ENCODE measurements at regions not wholly inside any gene's neighbourhood (a gene's known extent, or its start where the extent isn't known, plus 50 kb on each side); places are given as distances from the start of the nearest gene placed in this dataset.

DNA sequence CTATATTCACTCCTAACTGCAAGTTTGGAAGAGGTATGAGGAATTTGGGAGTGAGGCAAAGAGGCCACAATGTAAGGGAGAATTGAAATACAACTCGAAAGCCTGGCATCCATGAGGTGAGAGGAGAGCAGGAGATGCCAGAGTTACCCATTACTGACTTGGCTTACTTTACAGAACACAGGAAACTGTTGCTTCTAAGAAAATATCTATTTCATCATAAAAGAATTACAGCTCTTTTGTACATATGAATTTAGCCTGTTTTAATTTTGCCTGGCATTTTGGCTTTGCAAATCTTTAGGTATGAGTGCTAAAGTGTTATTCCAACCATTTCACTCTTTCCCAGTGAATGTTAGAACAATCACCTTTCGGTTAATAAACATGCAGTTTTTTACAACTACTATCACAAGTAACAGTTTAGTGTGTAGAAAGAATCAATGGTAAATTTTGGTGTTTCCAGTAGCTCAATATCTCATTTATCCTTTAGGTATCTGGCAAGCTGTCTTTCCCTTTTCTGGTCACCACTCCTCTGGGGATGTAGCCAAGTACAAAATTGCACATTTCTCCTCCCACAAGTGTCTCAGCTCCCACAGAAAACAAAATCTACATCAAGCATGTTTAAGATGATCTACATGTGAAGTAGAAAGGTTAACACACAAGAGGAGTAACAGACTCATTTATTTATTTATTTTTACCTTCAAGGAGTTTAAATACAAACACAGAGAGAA lies 196.6 kb upstream of the DCN start:
- no peak for DNase-seq

DNA sequence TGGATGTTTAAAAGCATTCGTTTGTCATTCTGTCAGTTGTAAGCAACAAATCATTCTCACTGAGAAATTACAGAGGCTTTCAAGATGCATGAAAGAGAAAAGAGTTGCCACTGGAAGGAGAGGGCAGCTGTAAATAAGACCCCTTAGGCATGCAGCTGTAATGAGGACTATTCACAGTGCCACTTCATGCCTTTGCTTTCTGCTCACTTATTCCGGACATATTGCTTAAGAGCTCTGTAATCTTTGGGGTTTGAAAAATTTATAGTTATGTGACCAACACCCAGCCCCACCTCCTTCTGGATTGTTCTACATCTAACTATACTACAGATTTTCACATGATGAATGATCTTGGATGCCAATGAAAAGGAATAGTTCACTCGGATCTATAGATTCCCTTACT lies 194.8 kb upstream of the DCN start:
- no peak for DNase-seq

DNA sequence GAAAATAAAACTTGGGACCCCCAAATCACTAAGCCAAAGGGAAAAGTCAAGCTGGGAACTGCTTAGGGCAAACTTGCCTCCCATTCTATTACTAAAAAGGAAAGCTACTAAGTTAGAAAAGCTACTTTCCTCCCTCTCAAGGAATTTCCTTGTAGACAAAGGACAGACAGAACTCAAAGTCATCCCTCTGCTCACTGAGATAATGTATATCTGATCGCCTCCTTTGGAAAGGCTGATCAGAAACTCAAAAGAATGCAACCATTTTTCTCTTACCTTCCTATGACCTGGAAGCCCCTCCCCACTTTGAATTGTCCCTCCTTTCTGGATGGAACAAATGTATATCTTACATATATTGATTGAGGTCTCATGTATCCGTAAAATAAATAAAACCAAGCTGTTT lies 190.5 kb upstream of the DCN start:
- no peak for DNase-seq

DNA sequence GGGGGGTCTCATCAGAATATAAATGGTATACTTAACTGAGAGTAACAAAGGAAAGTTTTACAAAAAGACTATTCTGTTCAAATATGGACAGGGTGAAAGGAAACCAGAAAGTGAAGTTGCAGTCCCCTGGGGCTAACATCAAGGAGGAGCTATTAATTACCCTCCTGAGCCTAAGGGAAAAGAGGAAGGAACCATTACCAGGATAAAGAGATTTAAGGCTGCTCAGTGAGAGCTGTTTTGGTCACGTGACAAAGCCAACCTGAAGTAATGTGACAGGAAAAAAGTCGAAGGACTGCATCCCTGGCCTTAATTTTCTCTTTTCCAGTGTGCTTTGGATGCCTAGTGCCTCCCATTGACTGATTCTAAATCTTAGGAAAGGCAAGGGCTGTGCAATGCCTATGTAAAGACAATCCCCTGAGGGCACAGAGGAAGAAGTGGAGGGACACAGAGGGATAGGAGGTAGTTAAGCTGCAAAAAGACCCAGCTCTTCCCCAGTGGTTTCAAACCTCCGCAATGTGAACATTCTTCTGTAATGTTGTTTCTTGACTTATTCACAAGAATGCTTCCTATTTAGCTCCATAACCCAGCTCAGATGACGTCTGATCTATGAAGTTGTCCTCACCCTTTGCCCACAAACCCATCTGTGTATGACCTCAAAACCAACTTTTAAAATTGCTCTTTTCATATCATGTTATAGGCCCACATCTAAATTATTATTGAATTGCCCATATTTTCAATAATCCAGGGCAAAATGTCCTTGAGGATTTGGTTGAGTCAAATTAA lies 187.7 kb upstream of the DCN start:
- DNase-seq: no peak

DNA sequence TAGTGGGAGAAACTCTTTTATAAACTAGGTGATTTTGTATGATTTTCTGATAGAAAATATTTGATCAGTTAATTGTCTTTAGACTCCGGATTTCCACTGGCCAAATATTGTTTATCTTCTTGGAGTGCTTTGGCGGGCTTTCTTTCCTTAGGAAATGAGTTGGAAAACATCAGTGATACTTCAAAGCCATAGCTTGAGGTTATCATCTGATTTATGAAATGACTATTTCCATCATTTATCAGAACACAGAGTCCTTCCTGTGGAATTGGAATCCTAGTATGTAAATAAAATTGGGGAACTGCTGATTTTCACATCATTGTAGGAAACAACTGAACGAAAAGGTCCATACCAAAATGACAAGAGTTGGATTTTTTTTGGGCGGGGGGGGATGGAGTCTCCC lies 186.0 kb upstream of the DCN start:
- no peak for DNase-seq

DNA sequence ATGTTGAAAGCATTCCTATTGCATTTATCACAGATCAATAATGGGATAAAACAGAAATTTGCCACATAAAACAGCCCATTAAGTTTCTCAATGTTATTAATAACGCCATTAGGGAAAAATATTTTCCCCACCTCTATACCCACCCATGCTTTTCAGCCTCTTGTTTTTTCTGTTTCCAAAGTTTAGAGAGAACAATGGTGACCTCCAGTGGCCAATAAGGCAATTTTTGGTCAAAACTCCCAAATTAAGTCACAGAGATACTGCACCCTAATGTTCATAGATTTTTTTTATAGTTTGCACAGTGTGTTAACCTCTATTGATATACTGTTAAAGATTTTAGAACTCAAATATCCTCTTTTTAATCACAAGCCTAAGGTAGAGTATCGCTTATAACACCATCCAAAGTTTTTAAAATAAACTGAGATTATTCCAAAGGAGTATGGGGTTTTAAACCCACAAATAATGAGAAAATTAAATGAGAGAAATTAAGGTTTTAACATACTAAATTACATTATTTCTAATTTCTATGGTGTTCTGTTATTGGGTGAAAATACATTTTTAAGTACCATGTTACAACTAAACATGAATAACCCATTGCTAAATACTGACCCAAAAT lies 184.7 kb upstream of the DCN start:
- no peak for DNase-seq

DNA sequence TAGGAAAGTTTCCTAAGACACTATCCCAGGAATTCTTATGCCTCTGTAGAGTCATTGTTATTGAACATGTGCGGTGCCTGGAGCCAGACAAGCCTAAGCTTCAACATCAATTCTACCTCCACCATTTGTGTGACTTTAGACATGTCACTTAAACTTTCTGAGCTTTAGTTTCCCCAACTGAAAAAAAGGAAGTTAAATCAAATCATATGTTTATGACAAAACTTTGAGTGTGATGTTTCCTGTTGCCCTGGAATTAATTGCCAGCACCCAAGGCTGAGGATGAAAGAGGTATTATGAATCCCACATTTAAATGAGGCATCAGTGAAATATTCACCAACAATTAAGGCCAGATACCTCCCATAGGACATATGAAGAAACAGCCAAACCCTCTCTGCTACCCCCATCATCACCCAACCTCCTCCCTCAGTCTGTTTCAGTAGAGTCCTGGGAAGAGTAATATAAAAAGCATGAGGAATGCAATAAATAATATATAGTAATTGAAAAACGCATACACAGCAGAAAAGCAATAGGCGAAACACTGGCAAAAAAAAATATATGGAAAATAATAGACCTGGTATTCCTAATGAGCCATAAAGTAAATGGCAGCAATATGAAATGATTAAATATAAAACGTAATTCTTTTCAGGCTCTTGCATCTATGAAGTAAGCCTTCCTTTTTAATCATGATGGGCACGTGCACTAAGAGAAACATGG lies 182.0 kb upstream of the DCN start:
- DNase-seq: no peak

DNA sequence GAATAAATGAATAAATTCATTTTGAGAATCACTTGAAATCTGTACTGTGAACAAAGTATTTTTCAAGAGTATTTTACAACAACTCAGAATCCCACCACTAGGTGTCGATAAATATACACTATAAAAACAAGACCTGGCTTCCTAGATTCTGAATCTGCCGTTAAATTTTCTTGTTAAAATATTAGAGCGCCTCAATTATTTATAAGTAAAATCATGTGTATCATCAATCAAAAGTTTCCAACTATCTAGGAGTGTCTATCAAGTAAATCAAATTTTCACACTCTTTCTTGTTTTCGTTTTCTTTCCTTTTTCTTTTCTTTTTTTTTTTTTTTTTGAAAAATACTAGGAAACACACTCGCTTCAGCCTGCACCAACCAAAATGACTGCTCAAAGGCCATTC lies 179.2 kb upstream of the DCN start:
- peak; percentile 34 for DNase-seq

DNA sequence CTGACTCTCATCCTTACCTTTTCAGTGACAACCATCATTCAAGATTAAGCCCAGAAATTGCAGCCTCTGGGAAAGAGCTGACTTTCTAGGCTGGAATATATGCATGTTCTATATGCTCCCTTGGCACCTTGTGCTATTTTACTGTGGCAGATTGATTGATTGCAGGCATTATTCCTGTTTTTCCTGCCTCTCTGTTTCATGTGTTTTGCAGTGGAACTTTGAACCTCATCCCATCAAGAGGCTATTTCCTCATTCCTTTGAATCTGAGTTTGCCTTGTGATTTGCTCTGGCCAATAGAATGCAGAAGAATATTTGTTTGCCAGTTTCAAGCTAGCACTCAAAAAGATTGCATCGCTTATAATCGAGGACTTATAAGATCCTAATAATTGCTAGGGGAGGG lies 174.8 kb upstream of the DCN start:
- DNase-seq: no peak

DNA sequence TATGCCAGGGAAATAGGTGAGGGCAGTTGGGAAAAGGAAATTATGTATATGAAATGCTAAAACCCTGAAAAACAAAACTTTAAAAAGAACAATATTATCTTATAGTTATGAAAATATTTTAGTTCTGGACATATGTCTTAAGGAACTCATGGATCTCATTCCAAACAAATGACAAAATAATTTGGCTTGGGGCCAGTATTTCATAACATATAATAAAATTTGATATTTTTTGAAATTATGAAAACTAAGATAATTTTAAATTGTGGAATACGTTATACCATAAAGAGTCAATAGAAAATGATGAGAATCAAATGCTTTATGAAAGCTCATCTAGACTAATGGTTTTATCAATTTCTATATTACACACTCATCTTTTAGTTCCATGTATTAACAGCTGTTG lies 173.8 kb upstream of the DCN start:
- no peak for DNase-seq

DNA sequence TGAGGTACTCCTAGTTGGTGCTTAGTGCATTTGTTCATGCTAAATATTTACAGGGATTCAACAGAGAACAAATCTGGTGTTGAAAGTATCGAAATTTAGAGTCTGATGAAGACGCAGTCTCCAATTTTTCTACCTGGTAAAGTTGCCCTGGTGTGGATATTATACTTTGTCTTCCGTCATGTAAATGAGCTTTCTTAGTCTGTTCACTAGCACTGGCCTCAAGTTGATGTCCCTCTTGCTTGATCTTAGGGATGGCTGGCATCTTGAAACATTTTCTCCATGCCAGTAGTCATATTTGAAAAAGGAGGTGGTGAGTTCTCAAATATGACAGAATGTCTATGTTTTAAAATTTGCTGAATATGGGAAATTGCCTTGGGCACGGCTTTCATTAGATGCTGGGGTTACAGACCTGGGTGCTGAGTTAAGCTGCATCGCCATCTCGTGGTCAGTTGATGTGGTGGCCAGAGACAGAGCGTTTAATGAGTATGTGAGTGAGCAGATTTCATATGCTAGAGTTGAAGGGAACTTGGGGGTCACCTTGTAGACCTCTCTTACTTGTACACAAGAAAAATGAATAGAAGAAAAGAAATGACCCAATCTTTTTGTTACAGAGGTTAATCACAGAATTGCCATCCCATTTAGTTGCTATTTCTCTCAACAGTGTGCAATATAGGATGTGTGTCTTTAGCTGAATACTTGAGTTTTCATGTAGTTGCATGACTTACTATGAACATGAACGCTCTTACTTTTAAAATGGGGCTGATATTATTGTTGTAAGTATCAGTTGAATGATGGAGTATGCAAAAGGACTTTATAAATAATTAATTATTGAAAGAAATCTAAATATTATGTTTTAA lies 172.8 kb upstream of the DCN start:
- DNase-seq: peak; percentile 74

DNA sequence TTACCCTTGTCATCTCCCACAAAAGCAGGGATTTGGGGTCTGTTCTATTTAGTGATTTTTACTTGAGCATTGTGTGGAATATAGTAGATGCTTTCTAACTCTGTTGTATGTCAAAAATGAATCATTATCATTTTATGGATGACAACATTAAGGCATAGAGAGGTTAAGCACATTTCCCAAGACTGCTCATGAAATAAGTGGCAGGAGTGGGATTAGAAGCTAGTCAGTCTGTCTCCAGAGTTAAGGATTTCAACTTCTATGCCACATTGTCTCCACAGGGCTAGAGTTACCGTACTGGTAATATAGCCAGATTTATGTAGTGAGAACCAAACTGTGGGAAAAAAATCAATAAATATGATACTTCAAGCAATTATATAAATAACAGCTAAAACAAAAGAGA lies 170.6 kb upstream of the DCN start:
- no peak for DNase-seq

DNA sequence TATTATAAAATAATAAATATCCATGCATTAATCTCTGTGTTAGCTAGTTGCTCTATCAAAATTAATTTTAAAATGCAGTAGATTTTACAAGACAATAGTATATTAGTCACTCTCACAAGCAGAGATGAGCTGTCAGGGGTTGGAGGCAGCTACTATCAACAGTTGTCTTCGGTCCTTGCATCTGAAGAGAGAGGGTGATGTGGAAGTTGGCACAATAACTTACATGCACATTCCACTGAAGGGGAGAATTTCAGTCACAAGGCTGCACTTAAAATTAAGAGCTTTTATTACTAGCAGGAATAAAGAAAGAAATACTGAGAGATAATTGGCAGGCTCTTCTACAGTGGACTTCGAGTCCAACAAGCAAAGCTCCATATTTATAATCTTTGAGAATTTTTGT lies 166.9 kb upstream of the DCN start:
- DNase-seq: no peak

DNA sequence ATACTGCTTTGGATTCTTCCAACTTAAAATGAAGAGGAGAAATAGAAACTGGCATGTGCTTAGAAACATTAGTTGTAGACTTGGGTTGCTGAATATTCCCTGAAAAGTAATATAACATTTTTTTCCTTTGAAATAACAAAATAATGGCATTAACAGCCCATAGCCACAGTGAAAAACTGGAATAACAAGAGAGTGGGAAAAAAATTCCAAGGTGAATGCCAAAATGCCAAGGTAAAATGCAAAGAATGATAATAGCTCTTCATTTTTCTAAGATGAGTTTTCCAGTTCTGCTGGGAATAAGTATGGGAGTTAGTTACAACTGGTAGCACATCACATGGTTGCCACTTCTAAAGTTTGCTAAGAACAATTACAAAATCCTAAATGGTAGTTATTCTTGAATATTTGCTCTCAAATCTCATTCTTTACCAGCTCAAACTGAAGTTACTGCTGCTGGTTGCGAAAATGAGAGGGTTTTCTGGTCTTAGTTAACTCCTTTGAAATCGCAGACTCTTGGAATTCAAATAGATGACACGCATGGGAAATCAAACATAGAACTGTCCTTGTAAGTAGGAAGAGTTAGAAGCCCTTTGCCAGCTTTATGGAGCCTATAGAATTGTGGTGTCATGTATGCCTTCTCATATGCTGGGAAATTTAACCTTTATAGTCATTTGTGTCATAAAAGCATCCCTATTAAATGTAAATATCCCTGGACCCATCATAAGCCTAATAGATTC lies 165.0 kb upstream of the DCN start:
- DNase-seq: no peak

DNA sequence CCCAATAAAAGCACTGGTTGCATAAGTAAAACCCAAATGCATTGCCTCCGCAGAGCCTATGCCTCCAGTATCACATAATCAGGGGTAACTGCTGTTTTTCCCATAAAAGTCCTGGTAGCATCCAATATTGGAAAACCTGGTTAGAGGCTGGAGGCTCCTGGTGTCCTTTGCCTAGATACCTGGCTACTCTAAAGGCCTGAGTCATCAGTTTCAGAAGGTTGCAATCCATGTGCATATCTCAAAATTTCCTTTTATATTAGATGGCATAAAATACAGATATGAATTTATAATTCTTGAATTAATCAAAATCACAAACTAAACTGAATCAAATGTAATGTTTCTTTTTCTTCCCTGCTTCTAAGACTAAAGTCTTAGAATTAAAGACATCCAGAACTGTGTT lies 164.2 kb upstream of the DCN start:
- no peak for DNase-seq

DNA sequence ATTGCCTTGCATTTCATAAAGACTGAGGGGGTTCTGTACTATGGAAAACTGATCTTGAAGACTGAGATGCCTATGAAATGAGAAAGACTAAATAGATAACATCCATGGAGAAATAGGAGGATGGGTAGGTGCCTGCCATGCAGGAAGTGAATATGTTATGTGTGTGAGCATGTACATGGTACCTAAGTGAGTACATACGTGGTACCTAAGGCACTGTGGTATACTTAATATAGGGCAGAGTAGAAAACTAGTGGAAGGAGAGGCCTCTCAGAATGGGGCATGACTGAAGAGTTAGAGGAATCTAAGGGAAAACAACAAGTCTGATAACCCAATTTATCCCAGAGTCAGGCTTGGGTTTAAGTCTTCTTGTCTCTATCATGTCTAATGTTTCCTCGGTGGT lies 161.8 kb upstream of the DCN start:
- DNase-seq: no peak

DNA sequence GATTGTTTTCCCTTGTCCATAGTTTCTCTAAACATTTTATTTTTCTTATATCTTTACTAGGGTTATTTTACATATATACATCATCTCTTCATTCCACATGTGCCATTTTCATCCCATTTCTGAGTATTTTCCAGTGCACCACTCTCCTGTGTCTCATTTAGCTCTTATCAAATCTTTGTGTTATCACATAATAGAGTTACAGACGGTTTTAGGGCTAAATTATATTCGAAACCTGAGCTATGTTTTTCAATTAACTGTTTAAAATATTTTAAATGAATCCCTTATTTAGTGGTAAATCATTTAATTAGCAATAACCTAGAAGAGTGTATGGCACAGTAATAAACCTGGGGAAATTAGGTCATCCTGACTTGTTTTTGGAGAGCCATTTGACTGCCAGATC lies 160.4 kb upstream of the DCN start:
- DNase-seq: no peak

DNA sequence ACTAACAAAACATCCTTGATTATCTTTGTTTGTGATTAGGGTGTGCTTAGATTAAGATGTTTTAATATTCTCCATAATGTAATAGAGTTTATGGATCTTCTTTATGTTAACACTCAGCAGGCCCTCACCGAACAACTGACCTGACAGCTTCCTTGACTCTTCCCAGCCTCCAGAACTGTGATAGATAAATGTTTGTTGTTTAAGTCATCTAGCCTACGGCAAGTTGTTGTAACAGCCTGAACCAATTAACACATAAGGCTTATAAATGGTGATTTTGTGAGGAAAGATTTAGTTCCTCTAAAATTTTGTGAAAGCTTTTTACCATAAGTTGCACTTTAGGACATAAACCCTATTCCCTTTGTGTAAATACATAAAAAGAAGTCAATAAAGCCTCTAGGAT lies 156.5 kb upstream of the DCN start:
- DNase-seq: no peak

DNA sequence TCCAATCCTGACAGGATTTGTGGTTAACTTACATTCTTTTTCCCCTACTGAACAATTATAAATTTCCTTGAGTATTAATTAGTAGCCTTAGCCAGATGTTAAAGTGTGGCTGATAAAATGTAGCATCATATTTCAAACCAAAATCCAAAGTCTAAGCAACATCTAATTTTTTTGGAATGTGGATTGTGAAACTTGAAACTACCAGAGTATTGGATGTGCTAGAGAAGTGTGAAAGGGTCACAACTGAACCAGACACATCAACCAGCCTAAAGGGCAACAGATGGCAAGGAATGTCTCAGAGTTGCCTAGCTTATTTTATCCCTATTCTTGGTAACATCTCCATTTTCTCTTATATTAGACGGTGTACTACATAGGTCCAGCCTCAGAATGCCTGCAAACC lies 153.1 kb upstream of the DCN start:
- DNase-seq: no peak

DNA sequence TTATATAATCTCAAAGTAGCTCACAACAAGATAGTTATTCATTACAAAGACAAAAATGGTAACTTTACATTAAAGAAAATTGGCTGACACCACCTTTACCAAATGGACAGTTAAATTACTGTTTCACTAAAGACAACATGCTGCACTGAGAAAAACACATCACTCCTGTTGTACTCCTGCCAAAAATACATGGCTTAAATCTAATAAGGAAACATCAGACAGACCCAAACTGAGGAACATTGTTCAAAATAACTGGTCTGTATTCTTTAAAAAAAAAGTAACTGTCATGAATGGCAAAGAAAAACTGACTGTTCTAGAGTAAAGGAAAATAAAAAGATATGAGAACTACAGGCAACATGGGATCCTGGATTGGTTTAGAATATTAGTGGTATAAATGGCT lies 151.3 kb upstream of the DCN start:
- no peak for DNase-seq

DNA sequence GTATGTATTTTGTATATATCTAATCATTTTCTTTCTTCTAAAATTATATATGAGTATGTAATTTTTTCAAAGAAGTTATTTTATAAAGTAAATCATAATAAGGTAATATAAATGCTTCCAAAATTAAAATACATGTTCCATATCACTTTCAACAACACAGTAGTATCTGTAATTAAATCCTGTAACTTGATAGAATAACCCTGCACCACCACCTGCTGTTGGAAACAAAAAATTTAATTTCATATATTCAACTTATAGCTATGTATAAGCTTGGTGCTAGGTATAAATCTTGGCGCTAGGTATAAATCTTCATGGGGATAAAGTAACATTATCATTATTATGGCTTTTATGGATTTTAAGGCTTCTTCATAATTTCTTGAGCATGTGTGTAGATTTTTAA lies 149.7 kb upstream of the DCN start:
- no peak for DNase-seq

DNA sequence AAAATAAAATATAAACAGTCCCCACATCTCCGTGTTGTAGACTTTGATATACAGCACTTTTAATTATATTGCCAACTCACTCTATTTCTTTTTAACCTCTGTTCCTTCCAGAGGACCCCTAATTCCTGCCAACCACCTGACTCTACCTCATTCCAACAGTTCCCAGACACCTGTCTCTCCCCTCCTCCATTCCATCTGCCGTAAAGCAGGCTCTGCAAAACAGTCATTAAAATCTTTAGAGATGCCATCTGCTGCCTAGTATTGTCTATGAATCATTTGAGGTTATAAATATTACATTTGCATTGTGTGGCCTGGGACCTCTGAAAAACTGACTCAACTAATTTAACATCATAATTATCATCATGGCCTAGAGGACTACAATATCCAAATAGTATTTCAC lies 148.8 kb upstream of the DCN start:
- no peak for DNase-seq

All from retina (tissue), 1 donor.